Ishikawa (cell line): ENCODE measurements at regions not wholly inside any gene's neighbourhood (a gene's known extent, or its start where the extent isn't known, plus 50 kb on each side); places are given as distances from the start of the nearest gene placed in this dataset.

Source experiments
- CEBPB ChIP-seq: IDR thresholded peaks from 2 replicates; pipeline ENCODE4 v1.6.1; 2012
- CREB1 ChIP-seq: IDR thresholded peaks from 2 replicates; pipeline ENCODE4 v1.6.1; 2012; ENCODE audit warnings: low read depth
- EGR1 ChIP-seq: IDR thresholded peaks from 2 replicates; pipeline ENCODE4 v1.6.1; 2012
- EP300 ChIP-seq: IDR thresholded peaks from 2 replicates; pipeline ENCODE4 v1.6.1; 2012; ENCODE audit warnings: borderline replicate concordance
- FOXM1 ChIP-seq: IDR thresholded peaks from 2 replicates; pipeline ENCODE4 v1.6.1; 2012; ENCODE audit warnings: low read depth, borderline replicate concordance
- NFIC ChIP-seq: IDR thresholded peaks from 2 replicates; pipeline ENCODE4 v1.6.1; 2012
- RAD21 ChIP-seq: IDR thresholded peaks from 2 replicates; pipeline ENCODE4 v1.6.1; 2012; ENCODE audit warnings: low read depth
- TAF1 ChIP-seq: IDR thresholded peaks from 2 replicates; pipeline ENCODE4 v1.6.1; 2012; ENCODE audit warnings: low read depth, mild to moderate bottlenecking
- TCF12 ChIP-seq: IDR thresholded peaks from 2 replicates; pipeline ENCODE4 v1.6.1; 2012; ENCODE audit warnings: low read depth
- TEAD4 ChIP-seq: IDR thresholded peaks from 2 replicates; pipeline ENCODE4 v1.6.1; 2012
- YY1 ChIP-seq: IDR thresholded peaks from 2 replicates; pipeline ENCODE4 v1.6.1; 2012; ENCODE audit warnings: low read depth
- ZBTB7A ChIP-seq: IDR thresholded peaks from 2 replicates; pipeline ENCODE4 v1.6.1; 2012; ENCODE audit warnings: low read depth
- TF ChIP-seq, protein P1 (sequence below): IDR thresholded peaks from 2 replicates; pipeline ENCODE4 v1.6.1; 2012
- TF ChIP-seq, protein P2 (sequence below): IDR thresholded peaks from 2 replicates; pipeline ENCODE4 v1.6.1; 2012
- TF ChIP-seq, protein P3 (sequence below): IDR thresholded peaks from 2 replicates; pipeline ENCODE4 v1.6.1; 2012; ENCODE audit warnings: low read depth, mild to moderate bottlenecking

DNA sequence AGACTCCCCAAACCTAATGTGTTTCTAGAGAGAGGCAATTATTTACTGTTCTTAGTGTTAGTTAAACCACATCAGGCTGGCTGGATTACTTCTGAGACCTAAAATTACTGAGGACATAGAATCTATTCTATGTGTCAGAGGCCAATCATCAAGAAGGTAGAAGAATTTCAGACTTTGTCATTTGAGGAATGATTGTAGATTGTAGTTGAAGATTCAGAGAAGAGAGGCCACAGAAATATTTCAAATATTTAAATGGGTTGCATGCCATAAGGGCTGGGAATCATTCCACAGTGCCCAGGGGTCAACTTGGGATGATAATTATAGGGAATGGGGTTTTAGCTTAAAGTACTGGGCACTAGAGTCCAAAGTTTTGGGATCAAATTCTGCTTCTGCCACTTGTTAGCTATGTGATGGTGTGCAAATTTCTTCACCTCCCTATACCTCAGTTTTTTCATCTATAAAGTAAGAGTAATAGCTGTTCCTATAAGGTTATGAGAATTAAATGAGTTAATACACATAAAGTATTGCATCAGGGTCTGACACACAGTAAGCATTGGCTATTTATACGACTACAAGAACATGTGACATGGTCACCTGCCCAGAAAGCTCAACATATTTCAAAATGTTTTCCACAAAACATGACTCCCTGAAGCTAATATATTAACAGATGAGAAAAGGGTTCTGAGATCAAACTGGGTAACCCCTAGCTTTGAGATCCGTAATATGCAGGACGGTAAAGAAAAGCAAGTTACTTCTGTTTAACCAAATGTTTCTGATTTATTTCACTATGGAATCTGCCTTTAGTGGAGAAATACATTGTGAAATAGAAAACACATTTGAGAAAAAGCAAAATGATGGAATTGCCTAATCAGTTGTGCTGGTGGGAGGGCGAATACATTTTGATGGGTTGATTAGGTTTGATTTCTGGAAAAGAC lies 69.7 kb upstream of the SPAG17 start:
- TF ChIP-seq EGR1 = no peak
- TF ChIP-seq, protein P1, sequence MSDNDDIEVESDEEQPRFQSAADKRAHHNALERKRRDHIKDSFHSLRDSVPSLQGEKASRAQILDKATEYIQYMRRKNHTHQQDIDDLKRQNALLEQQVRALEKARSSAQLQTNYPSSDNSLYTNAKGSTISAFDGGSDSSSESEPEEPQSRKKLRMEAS = no peak
- TF ChIP-seq RAD21 = no peak
- no peak for TF ChIP-seq NFIC
- TF ChIP-seq TEAD4 = no peak

DNA sequence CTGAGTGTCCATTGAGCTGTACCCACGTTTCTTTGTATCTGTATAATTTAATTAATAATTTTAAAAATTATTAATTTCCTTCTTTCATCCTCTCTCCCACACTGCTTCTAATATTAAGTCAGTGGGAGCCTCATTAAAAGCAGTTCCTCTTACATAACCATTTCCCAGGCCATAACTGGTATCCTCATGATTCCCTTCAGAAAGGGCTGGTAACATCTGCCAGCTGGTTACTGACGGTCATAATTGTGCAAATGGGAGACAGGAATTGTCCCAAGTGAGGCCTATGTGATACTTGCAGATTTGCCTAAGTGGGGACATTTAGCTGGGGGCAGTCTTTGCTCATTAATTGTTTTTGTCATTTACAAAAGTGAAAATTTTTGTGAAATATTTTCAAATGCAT lies 69.0 kb upstream of the SPAG17 start:
- TF ChIP-seq RAD21 (no peak), TEAD4 (no peak), CEBPB (no peak), TCF12 (no peak), CREB1 (no peak), FOXM1 (no peak), EP300 (no peak), NFIC (no peak), TAF1 (no peak), YY1 (no peak), ZBTB7A (no peak), EGR1 (no peak)
- TF ChIP-seq, protein P2, sequence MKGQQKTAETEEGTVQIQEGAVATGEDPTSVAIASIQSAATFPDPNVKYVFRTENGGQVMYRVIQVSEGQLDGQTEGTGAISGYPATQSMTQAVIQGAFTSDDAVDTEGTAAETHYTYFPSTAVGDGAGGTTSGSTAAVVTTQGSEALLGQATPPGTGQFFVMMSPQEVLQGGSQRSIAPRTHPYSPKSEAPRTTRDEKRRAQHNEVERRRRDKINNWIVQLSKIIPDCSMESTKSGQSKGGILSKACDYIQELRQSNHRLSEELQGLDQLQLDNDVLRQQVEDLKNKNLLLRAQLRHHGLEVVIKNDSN = no peak
- TF ChIP-seq, protein P3, sequence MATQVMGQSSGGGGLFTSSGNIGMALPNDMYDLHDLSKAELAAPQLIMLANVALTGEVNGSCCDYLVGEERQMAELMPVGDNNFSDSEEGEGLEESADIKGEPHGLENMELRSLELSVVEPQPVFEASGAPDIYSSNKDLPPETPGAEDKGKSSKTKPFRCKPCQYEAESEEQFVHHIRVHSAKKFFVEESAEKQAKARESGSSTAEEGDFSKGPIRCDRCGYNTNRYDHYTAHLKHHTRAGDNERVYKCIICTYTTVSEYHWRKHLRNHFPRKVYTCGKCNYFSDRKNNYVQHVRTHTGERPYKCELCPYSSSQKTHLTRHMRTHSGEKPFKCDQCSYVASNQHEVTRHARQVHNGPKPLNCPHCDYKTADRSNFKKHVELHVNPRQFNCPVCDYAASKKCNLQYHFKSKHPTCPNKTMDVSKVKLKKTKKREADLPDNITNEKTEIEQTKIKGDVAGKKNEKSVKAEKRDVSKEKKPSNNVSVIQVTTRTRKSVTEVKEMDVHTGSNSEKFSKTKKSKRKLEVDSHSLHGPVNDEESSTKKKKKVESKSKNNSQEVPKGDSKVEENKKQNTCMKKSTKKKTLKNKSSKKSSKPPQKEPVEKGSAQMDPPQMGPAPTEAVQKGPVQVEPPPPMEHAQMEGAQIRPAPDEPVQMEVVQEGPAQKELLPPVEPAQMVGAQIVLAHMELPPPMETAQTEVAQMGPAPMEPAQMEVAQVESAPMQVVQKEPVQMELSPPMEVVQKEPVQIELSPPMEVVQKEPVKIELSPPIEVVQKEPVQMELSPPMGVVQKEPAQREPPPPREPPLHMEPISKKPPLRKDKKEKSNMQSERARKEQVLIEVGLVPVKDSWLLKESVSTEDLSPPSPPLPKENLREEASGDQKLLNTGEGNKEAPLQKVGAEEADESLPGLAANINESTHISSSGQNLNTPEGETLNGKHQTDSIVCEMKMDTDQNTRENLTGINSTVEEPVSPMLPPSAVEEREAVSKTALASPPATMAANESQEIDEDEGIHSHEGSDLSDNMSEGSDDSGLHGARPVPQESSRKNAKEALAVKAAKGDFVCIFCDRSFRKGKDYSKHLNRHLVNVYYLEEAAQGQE = no peak
- TF ChIP-seq, protein P1 = no peak

DNA sequence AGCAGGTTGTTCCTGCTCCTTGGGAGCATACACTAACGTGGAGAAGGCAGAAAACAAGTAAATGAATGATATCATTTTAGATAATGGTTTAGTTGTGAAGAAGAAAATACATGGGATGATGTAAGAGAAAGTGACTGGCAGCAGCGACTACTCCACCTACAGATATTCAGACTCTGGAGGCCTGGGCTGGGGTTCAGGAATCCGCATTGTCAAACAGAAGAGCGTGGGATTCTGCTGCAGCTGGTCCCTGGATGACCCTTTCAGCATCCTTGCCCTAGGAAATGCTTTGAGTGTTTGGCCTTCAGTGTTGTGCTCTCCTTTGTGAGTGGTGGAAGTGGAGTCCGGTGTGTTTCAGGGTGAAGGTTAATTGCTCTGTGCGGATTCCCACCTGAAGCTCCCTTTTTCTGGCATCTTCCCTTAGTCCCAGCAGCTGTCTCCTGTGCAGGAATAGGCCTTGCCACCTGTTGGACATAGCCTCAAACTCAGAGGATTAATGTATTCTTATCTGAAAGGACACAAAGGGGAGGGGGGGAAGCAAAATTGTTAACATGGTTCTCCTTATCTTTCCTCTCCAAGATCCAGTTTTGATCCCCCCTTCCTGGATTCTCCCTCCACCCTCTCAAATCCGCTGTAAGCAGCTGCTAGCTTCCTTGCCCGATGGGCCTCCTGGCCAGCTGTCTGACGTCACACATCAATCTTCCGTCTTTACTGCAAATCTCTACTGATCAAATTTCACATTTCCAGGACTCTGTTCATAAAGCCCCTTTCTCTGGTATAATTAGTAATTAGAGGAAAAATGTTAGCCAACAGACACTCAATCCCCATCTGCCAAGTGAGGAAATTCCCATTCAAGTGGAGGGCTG lies 68.3 kb upstream of the SPAG17 start:
- no peak for TF ChIP-seq EP300
- TF ChIP-seq, protein P1 = no peak
- TF ChIP-seq, protein P3 = no peak
- no peak for TF ChIP-seq FOXM1
- TF ChIP-seq TCF12 = no peak
- TF ChIP-seq CEBPB = no peak
- TF ChIP-seq, protein P2 = no peak
- TF ChIP-seq EGR1 = no peak
- TF ChIP-seq TEAD4 = no peak
- TF ChIP-seq YY1 = no peak
- TF ChIP-seq CREB1 = no peak
- TF ChIP-seq NFIC = no peak

DNA sequence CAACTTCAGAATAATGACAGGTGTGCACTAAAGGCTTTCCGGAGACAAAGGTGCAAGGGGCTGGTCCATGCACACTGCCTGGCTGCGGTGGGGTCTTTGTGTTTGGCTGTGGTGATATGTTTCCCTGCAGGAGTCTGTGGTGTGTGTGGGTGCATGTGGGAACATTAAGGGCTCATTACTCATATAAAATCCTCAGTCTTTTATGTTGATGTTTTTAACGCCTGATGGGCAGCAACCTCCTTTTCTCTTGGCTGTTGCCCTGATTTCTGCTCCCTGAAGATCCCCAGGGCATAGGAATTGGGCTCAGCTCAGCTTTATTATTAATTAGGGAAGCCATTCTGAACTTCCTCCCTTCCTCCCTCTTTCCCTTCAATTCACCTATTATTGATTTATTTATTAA lies 67.6 kb upstream of the SPAG17 start:
- TF ChIP-seq TCF12 = no peak
- no peak for TF ChIP-seq CREB1
- TF ChIP-seq EP300 = no peak
- no peak for TF ChIP-seq ZBTB7A
- TF ChIP-seq, protein P3 = no peak
- TF ChIP-seq FOXM1 = no peak
- TF ChIP-seq EGR1 = no peak
- TF ChIP-seq YY1 = no peak
- no peak for TF ChIP-seq NFIC
- TF ChIP-seq, protein P2 = no peak
- TF ChIP-seq, protein P1 = no peak
- no peak for TF ChIP-seq RAD21
